C1 segment of cervical spinal cord (tissue), 14 donors: ENCODE measurements at regions not wholly inside any gene's neighbourhood (a gene's known extent, or its start where the extent isn't known, plus 50 kb on each side); places are given as distances from the start of the nearest gene placed in this dataset.
"Not testable (repeated sequence)": the region's sequence is repeated elsewhere in the genome, so short reads cannot be mapped to it uniquely, and the experiment has no call there.

Experiments used
- DNase-seq, 14 donors: peaks; one replicate each; lab custom pipeline; 2025; lab: John Stamatoyannopoulos, UW

- not testable (repeated sequence) for DNase-seq
These were observed 196.5 kb upstream of the ZNF469 start for GRCh38 chr16:88185976-88186888.

- not testable (repeated sequence) for DNase-seq
These were observed 195.6 kb upstream of the ZNF469 start for GRCh38 chr16:88186889-88187870.

GRCh38 chr16:88188171-88188895 lies 194.4 kb upstream of the ZNF469 start:
- not testable (repeated sequence) for DNase-seq

GRCh38 chr16:88190592-88191095 lies 192.1 kb upstream of the ZNF469 start:
- DNase-seq, result not testable (repeated sequence)

- DNase-seq, result not testable (repeated sequence)
These were observed 191.6 kb upstream of the ZNF469 start for GRCh38 chr16:88191168-88191567.

- no peak for DNase-seq
These were observed 190.2 kb upstream of the ZNF469 start for GRCh38 chr16:88192601-88193000.

- peak in 11 of 14 donors; percentile 16 to 50 (median 33) for DNase-seq
These were observed 188.9 kb upstream of the ZNF469 start for GRCh38 chr16:88193706-88194396.

GRCh38 chr16:88194397-88195268 lies 188.1 kb upstream of the ZNF469 start:
- peak in 8 of 14 donors; percentile 3 to 40 (median 22) for DNase-seq

- no peak for DNase-seq
These were observed 187.5 kb upstream of the ZNF469 start for GRCh38 chr16:88195269-88195705.

- DNase-seq, result no peak
These were observed 186.8 kb upstream of the ZNF469 start for GRCh38 chr16:88195911-88196465.

- DNase-seq, result no peak
These were observed 186.0 kb upstream of the ZNF469 start for GRCh38 chr16:88196471-88197400.

GRCh38 chr16:88197481-88198456 lies 185.0 kb upstream of the ZNF469 start:
- no peak for DNase-seq

- DNase-seq, result not testable (repeated sequence)
These were observed 184.1 kb upstream of the ZNF469 start for GRCh38 chr16:88198457-88199295.

GRCh38 chr16:88199296-88200153 lies 183.2 kb upstream of the ZNF469 start:
- not testable (repeated sequence) for DNase-seq
